IPS-20b (cell line): ENCODE measurements at regions not wholly inside any gene's neighbourhood (a gene's known extent, or its start where the extent isn't known, plus 50 kb on each side); places are given as distances from the start of the nearest gene placed in this dataset.
A peak's percentile ranks its signal among the peaks of the same experiment; 100 is the strongest.
"Not testable (repeated sequence)": the region's sequence is repeated elsewhere in the genome, so short reads cannot be mapped to it uniquely, and the experiment has no call there.

ENCODE experiments used
- H3K27ac ChIP-seq: one replicate; pipeline ENCODE4 v1.5.1; 2013; ENCODE audit warnings: low read length
- H3K27me3 ChIP-seq: 2 replicates; pipeline ENCODE4 v1.6.1; 2013; ENCODE audit warnings: mild to moderate bottlenecking, low read length, inconsistent platforms; ENCODE audit not compliant: insufficient read depth
- H3K36me3 ChIP-seq: 2 replicates; pipeline ENCODE4 v1.6.1; 2013; ENCODE audit warnings: low read depth, mild to moderate bottlenecking, inconsistent platforms, low read length, moderate library complexity; ENCODE audit not compliant: insufficient read depth
- H3K4me1 ChIP-seq: 2 replicates; pipeline ENCODE4 v1.6.1; 2013; ENCODE audit warnings: mild to moderate bottlenecking, control low read depth, inconsistent platforms, low read length, moderate library complexity; ENCODE audit not compliant: insufficient read depth
- H3K4me3 ChIP-seq: 2 replicates; pipeline ENCODE4 v1.5.1; 2013; ENCODE audit warnings: mild to moderate bottlenecking, low read length, inconsistent platforms
- H3K9ac ChIP-seq: 2 replicates; pipeline ENCODE4 v1.6.1; 2013; ENCODE audit warnings: low read depth, mild to moderate bottlenecking, inconsistent platforms, low read length, moderate library complexity
- H3K9me3 ChIP-seq: 2 replicates; pipeline ENCODE4 v1.6.1; 2013; ENCODE audit warnings: mild to moderate bottlenecking, low read depth, low read length, inconsistent platforms; ENCODE audit not compliant: insufficient read depth

- no peaks in the 10 kb centered on the region for H3K36me3 ChIP-seq
- no peak overlapping the region for H3K27ac ChIP-seq
- no peak overlapping the region for H3K9ac ChIP-seq
- no peaks in the 10 kb centered on the region for H3K9me3 ChIP-seq
- no peaks in the 10 kb centered on the region for H3K27me3 ChIP-seq
- no peak overlapping the region for H3K4me3 ChIP-seq
- H3K4me1 ChIP-seq, result no peaks in the 10 kb centered on the region
Observed at GRCh38 chr5:17039170-17039569, 103.1 kb upstream of the MYO10 start.

- H3K9ac ChIP-seq, result no peak overlapping the region
- H3K9me3 ChIP-seq, result no peaks in the 10 kb centered on the region
- H3K27ac ChIP-seq, result no peak overlapping the region
- H3K4me3 ChIP-seq, result no peak overlapping the region
- no peaks in the 10 kb centered on the region for H3K36me3 ChIP-seq
- no peaks in the 10 kb centered on the region for H3K27me3 ChIP-seq
- no peaks in the 10 kb centered on the region for H3K4me1 ChIP-seq
Observed at GRCh38 chr5:17042041-17042440, 106.0 kb upstream of the MYO10 start.

GRCh38 chr5:17046320-17046719, 110.2 kb upstream of the MYO10 start:
- Histone ChIP-seq H3K27me3 (no peaks in the 10 kb centered on the region), H3K9ac (no peak overlapping the region), H3K27ac (no peak overlapping the region), H3K36me3 (no peaks in the 10 kb centered on the region), H3K4me3 (no peak overlapping the region), H3K9me3 (no peaks in the 10 kb centered on the region), H3K4me1 (no peaks in the 10 kb centered on the region)

GRCh38 chr5:17050236-17050635, 114.1 kb upstream of the MYO10 start:
- H3K27me3 ChIP-seq, result no peaks in the 10 kb centered on the region
- H3K4me1 ChIP-seq, result no peaks in the 10 kb centered on the region
- H3K9me3 ChIP-seq, result no peaks in the 10 kb centered on the region

GRCh38 chr5:17054911-17055310, 118.8 kb upstream of the MYO10 start:
- Histone ChIP-seq H3K36me3 (no peaks in the 10 kb centered on the region), H3K4me1 (peaks cover 2% of the 10 kb centered on the region; the same call in 1 of the 2 replicates), H3K9me3 (no peaks in the 10 kb centered on the region), H3K27ac (no peak overlapping the region), H3K9ac (no peak overlapping the region), H3K27me3 (no peaks in the 10 kb centered on the region), H3K4me3 (no peak overlapping the region)

More at GRCh38 chr5:17050236-17050635, 114.1 kb upstream of the MYO10 start:
- no peaks in the 10 kb centered on the region for H3K36me3 ChIP-seq
- no peak overlapping the region for H3K27ac ChIP-seq
- no peak overlapping the region for H3K4me3 ChIP-seq
- no peak overlapping the region for H3K9ac ChIP-seq

GRCh38 chr5:17056141-17056631, 120.1 kb upstream of the MYO10 start:
- Histone ChIP-seq H3K4me1 (peaks cover 2% of the 10 kb centered on the region; the same call in 1 of the 2 replicates), H3K9ac (peak overlapping the region; percentile 16; the same call in 1 of the 2 replicates), H3K27me3 (no peaks in the 10 kb centered on the region), H3K4me3 (no peak overlapping the region), H3K27ac (no peak overlapping the region), H3K36me3 (no peaks in the 10 kb centered on the region), H3K9me3 (no peaks in the 10 kb centered on the region)

GRCh38 chr5:17058438-17058837, 122.3 kb upstream of the MYO10 start:
- Histone ChIP-seq H3K27ac (no peak overlapping the region), H3K9me3 (no peaks in the 10 kb centered on the region), H3K27me3 (no peaks in the 10 kb centered on the region), H3K4me3 (no peak overlapping the region), H3K9ac (no peak overlapping the region), H3K4me1 (peaks cover 2% of the 10 kb centered on the region; the same call in 1 of the 2 replicates), H3K36me3 (no peaks in the 10 kb centered on the region)

- no peaks in the 10 kb centered on the region for H3K27me3 ChIP-seq
- H3K27ac ChIP-seq, result no peak overlapping the region
- no peaks in the 10 kb centered on the region for H3K36me3 ChIP-seq
- no peaks in the 10 kb centered on the region for H3K9me3 ChIP-seq
- H3K4me3 ChIP-seq, result no peak overlapping the region
- 0 out of 2 replicates have a peak, but pooled peaks cover 5% of the 10 kb centered on the region for H3K4me1 ChIP-seq
- H3K9ac ChIP-seq, result no peak overlapping the region
Observed at GRCh38 chr5:17061973-17062470, 125.9 kb upstream of the MYO10 start.

GRCh38 chr5:17062741-17063140, 126.7 kb upstream of the MYO10 start:
- not testable (repeated sequence) for H3K27me3 ChIP-seq, H3K9me3 ChIP-seq, H3K4me3 ChIP-seq, H3K4me1 ChIP-seq, H3K36me3 ChIP-seq, H3K27ac ChIP-seq, H3K9ac ChIP-seq

- H3K36me3 ChIP-seq, result no peaks in the 10 kb centered on the region
- H3K4me3 ChIP-seq, result no peak overlapping the region
- H3K27me3 ChIP-seq, result no peaks in the 10 kb centered on the region
- H3K27ac ChIP-seq, result no peak overlapping the region
- 0 out of 2 replicates have a peak, but pooled peaks cover 2% of the 10 kb centered on the region for H3K4me1 ChIP-seq
- H3K9ac ChIP-seq, result no peak overlapping the region
- H3K9me3 ChIP-seq, result no peaks in the 10 kb centered on the region
Observed at GRCh38 chr5:17064241-17064640, 128.2 kb upstream of the MYO10 start.

GRCh38 chr5:17065458-17065857, 129.4 kb upstream of the MYO10 start:
- no peak overlapping the region for H3K9ac ChIP-seq
- H3K27me3 ChIP-seq, result no peaks in the 10 kb centered on the region
- 0 out of 2 replicates have a peak, but pooled peaks cover 2% of the 10 kb centered on the region for H3K4me1 ChIP-seq
- no peaks in the 10 kb centered on the region for H3K9me3 ChIP-seq
- H3K27ac ChIP-seq, result no peak overlapping the region
- H3K4me3 ChIP-seq, result no peak overlapping the region
- H3K36me3 ChIP-seq, result no peaks in the 10 kb centered on the region

GRCh38 chr5:17066026-17066425, 129.9 kb upstream of the MYO10 start:
- not testable (repeated sequence) for H3K27me3 ChIP-seq, H3K9me3 ChIP-seq, H3K9ac ChIP-seq, H3K4me1 ChIP-seq, H3K4me3 ChIP-seq, H3K36me3 ChIP-seq, H3K27ac ChIP-seq
